DOHH2 (cell line): ENCODE measurements at regions not wholly inside any gene's neighbourhood (a gene's known extent, or its start where the extent isn't known, plus 50 kb on each side); places are given as distances from the start of the nearest gene placed in this dataset.

Experiments used
- EZH2phosphoT487 ChIP-seq: fragments of 200-600 bp; sonication (generic); IDR thresholded peaks from 2 replicates; pipeline ENCODE4 v1.6.1; 2017; ENCODE audit warnings: borderline replicate concordance, mild to moderate bottlenecking, antibody characterized with exemption, low read length, moderate library complexity, mixed read lengths
- TF ChIP-seq, protein P1 (sequence below): fragments of 200-600 bp; sonication (generic); IDR thresholded peaks from one replicate; pipeline ENCODE4 v1.5.1; 2014; ENCODE audit warnings: antibody characterized with exemption, mild to moderate bottlenecking, low read depth, low read length; ENCODE audit not compliant: poor library complexity, severe bottlenecking

DNA sequence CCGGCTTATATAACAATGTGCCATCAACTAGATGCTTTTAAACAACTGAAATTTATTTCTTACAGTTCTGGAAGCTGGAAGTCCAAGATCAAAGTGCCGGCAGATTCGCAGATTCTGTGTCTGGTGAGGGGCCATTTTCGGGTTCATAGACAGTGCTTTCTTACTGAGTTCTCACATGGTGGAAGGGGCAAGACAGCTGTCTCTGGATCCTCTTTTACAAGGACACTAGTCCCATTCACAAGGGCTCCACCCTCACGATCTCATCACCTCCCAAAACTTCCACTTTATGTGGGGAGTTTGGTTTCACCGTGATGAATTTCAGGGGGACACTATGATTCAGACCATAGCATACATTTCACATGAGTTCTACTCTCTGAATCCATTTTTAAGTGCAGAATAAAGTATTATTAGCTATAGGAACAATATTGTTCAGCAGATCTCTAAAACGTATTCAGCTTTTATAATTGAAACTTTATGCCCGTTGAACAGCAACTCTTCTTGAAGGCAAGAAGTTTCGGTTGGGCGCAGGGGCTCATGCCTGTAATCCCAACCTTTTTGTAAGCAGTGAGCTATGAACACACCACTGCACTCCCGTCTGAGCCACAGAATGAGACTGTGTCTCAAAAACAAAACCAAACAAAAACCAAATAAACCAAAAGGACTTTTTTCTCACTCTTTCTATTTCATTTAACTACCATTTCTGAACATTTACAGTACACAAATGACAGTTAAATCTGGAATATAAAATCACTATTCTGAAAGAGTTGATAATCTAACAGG, 502.8 kb downstream of the CMPK2 start:
- TF ChIP-seq, protein P1, sequence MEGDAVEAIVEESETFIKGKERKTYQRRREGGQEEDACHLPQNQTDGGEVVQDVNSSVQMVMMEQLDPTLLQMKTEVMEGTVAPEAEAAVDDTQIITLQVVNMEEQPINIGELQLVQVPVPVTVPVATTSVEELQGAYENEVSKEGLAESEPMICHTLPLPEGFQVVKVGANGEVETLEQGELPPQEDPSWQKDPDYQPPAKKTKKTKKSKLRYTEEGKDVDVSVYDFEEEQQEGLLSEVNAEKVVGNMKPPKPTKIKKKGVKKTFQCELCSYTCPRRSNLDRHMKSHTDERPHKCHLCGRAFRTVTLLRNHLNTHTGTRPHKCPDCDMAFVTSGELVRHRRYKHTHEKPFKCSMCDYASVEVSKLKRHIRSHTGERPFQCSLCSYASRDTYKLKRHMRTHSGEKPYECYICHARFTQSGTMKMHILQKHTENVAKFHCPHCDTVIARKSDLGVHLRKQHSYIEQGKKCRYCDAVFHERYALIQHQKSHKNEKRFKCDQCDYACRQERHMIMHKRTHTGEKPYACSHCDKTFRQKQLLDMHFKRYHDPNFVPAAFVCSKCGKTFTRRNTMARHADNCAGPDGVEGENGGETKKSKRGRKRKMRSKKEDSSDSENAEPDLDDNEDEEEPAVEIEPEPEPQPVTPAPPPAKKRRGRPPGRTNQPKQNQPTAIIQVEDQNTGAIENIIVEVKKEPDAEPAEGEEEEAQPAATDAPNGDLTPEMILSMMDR = no peak
- TF ChIP-seq EZH2phosphoT487 = no peak
